ENCODE measurements at regions not wholly inside any gene's neighbourhood (a gene's known extent, or its start where the extent isn't known, plus 50 kb on each side); places are given as distances from the start of the nearest gene placed in this dataset.

DNA sequence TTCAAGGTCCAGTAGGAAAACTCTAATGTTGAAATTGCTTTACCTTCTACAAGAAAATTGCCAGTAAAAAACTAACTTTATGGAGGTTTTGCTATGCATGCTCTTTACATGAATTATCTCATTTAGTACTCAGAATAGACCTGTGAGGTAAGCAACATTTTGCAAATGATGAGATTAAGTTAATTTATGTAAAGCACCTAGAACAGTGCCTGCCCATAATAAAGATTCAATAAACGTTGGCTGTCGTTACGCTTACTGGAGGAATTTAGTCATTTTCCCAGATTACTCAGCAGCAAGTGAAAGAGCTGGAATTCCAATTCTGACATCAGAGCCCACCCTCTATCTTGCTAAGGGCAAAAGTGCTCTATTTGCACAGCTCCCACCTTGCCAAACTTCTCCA lies 69.4 kb upstream of the ARID1B start:
- Histone ChIP-seq H3K36me3 (ENCODE audit: control insufficient read depth in 2 of 2, insufficient read depth in 2 of 2, low read length in 1 of 2) (no peaks in the 10 kb centered on the region), H3K4me1 (ENCODE audit: control insufficient read depth in 2 of 2, insufficient read depth in 2 of 2, low read length in 1 of 2) (no peaks in the 10 kb centered on the region), H3K9me3 (ENCODE audit: control insufficient read depth in 2 of 2, insufficient read depth in 1 of 2, low read depth in 1 of 2, low read length in 1 of 2) (no peaks in the 10 kb centered on the region), H3K4me3 (ENCODE audit: low read depth in 1 of 2, low read length in 2 of 2) (no peak overlapping the region), H3K27ac (ENCODE audit: low read depth in 2 of 2, low read length in 1 of 2) (no peak overlapping the region), H3K27me3 (ENCODE audit: control insufficient read depth in 1 of 2, insufficient read depth in 2 of 2, low read length in 2 of 2) (no peaks in the 10 kb centered on the region)
- WGBS, 2 donors = 74 to 89% methylated on average over 3 of the region's 3 CpGs

GRCh38 chr6:156703719-156704118 lies 73.5 kb upstream of the ARID1B start:
- Histone ChIP-seq H3K4me1 (ENCODE audit: control insufficient read depth in 2 of 2, insufficient read depth in 2 of 2, low read length in 1 of 2) (no peaks in the 10 kb centered on the region), H3K27ac (ENCODE audit: low read depth in 2 of 2, low read length in 1 of 2) (no peak overlapping the region)

DNA sequence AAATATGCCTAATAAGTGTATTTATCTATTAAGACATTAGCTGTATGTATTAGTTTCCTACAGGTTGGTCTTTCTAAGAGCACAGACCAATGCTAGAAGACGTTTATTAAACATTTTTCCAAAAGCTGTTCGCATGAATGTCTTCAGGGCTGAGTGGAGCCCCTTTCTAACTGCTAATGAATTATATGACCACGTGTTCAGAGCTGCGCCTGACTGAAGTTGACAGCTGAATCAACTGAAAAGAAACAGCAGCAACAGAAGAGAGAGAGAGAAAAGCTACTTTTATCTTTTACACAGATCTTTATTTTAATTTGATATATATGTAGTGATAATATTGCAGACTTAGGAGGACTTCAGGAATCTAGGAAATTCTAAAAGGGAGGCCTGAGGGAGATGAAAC lies 75.2 kb upstream of the ARID1B start:
- Histone ChIP-seq H3K27me3 (ENCODE audit: control insufficient read depth in 1 of 2, insufficient read depth in 2 of 2, low read length in 2 of 2) (no peaks in the 10 kb centered on the region), H3K9me3 (ENCODE audit: control insufficient read depth in 2 of 2, insufficient read depth in 1 of 2, low read depth in 1 of 2, low read length in 1 of 2) (no peaks in the 10 kb centered on the region), H3K4me1 (ENCODE audit: control insufficient read depth in 2 of 2, insufficient read depth in 2 of 2, low read length in 1 of 2) (no peaks in the 10 kb centered on the region), H3K4me3 (ENCODE audit: low read depth in 1 of 2, low read length in 2 of 2) (no peak overlapping the region), H3K27ac (ENCODE audit: low read depth in 2 of 2, low read length in 1 of 2) (no peak overlapping the region), H3K36me3 (ENCODE audit: control insufficient read depth in 2 of 2, insufficient read depth in 2 of 2, low read length in 1 of 2) (no peaks in the 10 kb centered on the region)
- WGBS, 2 donors = 69 to 71% methylated on average over 4 of the region's 4 CpGs

More at GRCh38 chr6:156703719-156704118, 73.5 kb upstream of the ARID1B start:
- H3K27me3 ChIP-seq (ENCODE audit: control insufficient read depth in 1 of 2, insufficient read depth in 2 of 2, low read length in 2 of 2) = no peaks in the 10 kb centered on the region
- no peaks in the 10 kb centered on the region for H3K36me3 ChIP-seq (ENCODE audit: control insufficient read depth in 2 of 2, insufficient read depth in 2 of 2, low read length in 1 of 2)
- H3K4me3 ChIP-seq (ENCODE audit: low read depth in 1 of 2, low read length in 2 of 2) = no peak overlapping the region
- no peaks in the 10 kb centered on the region for H3K9me3 ChIP-seq (ENCODE audit: control insufficient read depth in 2 of 2, insufficient read depth in 1 of 2, low read depth in 1 of 2, low read length in 1 of 2)
- WGBS, 2 donors = 63 to 76% methylated on average over 6 of the region's 6 CpGs

GRCh38 chr6:156700440-156701057 lies 76.6 kb upstream of the ARID1B start:
- no peak overlapping the region for H3K27ac ChIP-seq (ENCODE audit: low read depth in 2 of 2, low read length in 1 of 2)
- no peak overlapping the region for H3K4me3 ChIP-seq (ENCODE audit: low read depth in 1 of 2, low read length in 2 of 2)
- no peaks in the 10 kb centered on the region for H3K9me3 ChIP-seq (ENCODE audit: control insufficient read depth in 2 of 2, insufficient read depth in 1 of 2, low read depth in 1 of 2, low read length in 1 of 2)
- no peaks in the 10 kb centered on the region for H3K4me1 ChIP-seq (ENCODE audit: control insufficient read depth in 2 of 2, insufficient read depth in 2 of 2, low read length in 1 of 2)
- no peaks in the 10 kb centered on the region for H3K36me3 ChIP-seq (ENCODE audit: control insufficient read depth in 2 of 2, insufficient read depth in 2 of 2, low read length in 1 of 2)
- H3K27me3 ChIP-seq (ENCODE audit: control insufficient read depth in 1 of 2, insufficient read depth in 2 of 2, low read length in 2 of 2) = no peaks in the 10 kb centered on the region
- 77 to 83% methylated on average over 7 of the region's 7 CpGs for WGBS, 2 donors

DNA sequence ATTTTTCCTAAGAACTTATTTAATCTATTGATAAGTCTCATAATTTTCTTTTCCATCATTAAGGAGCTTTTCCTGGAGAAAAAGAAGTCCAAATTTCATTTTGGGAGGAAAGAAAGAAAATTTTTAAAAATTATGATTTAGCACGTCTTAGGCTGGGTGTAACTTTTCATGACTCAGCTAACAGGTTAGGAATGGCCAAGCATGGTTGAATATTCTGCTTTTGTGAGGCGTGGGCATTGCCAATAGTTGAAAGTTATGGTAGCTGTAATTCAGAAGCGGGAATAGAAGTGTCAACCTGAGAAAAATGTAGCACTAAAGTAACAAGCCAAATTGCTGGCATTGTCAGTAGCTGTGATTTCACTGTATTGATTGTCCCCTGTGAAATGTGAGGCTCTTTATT lies 77.2 kb upstream of the ARID1B start:
- no peaks in the 10 kb centered on the region for H3K36me3 ChIP-seq (ENCODE audit: control insufficient read depth in 2 of 2, insufficient read depth in 2 of 2, low read length in 1 of 2)
- H3K4me3 ChIP-seq (ENCODE audit: low read depth in 1 of 2, low read length in 2 of 2) = no peak overlapping the region
- H3K27me3 ChIP-seq (ENCODE audit: control insufficient read depth in 1 of 2, insufficient read depth in 2 of 2, low read length in 2 of 2) = no peaks in the 10 kb centered on the region
- no peak overlapping the region for H3K27ac ChIP-seq (ENCODE audit: low read depth in 2 of 2, low read length in 1 of 2)
- no peaks in the 10 kb centered on the region for H3K9me3 ChIP-seq (ENCODE audit: control insufficient read depth in 2 of 2, insufficient read depth in 1 of 2, low read depth in 1 of 2, low read length in 1 of 2)
- no peaks in the 10 kb centered on the region for H3K4me1 ChIP-seq (ENCODE audit: control insufficient read depth in 2 of 2, insufficient read depth in 2 of 2, low read length in 1 of 2)
- WGBS, 2 donors = 84 to 90% methylated on average over 3 of the region's 3 CpGs

GRCh38 chr6:156699017-156699421 lies 78.2 kb upstream of the ARID1B start:
- H3K4me3 ChIP-seq (ENCODE audit: low read depth in 1 of 2, low read length in 2 of 2) = no peak overlapping the region
- WGBS, 2 donors = 55 to 68% methylated on average over 5 of the region's 5 CpGs
- no peaks in the 10 kb centered on the region for H3K36me3 ChIP-seq (ENCODE audit: control insufficient read depth in 2 of 2, insufficient read depth in 2 of 2, low read length in 1 of 2)
- no peaks in the 10 kb centered on the region for H3K27me3 ChIP-seq (ENCODE audit: control insufficient read depth in 1 of 2, insufficient read depth in 2 of 2, low read length in 2 of 2)
- H3K9me3 ChIP-seq (ENCODE audit: control insufficient read depth in 2 of 2, insufficient read depth in 1 of 2, low read depth in 1 of 2, low read length in 1 of 2) = no peaks in the 10 kb centered on the region
- H3K27ac ChIP-seq (ENCODE audit: low read depth in 2 of 2, low read length in 1 of 2) = no peak overlapping the region
- no peaks in the 10 kb centered on the region for H3K4me1 ChIP-seq (ENCODE audit: control insufficient read depth in 2 of 2, insufficient read depth in 2 of 2, low read length in 1 of 2)

DNA sequence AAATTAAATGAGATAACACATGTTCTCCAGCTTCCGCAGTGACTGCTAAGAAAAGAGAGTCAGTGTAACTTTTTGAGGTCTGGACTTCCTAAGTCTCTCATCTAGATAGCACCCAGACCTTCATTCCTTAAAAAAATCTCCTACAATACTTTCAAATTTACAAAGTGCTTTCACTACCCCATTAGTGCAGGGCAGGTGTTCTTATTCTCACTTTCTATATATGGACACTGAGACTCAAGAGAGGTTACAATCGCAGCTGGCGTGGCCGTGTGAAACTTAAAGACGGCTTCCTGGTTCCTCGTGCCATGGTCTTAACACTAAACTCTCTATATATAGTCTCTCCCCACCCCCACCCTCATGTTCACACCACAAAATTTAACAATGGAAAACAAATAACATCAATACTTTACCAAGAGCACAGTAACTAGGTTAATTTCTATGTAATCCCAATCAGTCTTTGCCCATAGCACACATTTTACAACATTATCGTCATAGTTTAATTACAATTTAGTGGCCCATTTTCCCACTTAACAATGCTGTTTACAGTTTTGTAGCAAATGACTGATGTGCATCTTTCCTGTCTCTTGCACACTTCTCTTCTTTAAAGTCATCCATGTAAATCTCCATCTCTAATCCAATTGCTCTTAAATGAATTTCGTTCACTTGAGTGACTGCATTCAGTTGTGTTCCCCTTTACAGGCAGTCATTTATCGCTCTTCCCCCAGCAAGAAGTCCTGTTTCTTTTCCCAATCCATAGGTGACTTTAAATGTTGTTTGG lies 78.8 kb upstream of the ARID1B start:
- no peaks in the 10 kb centered on the region for H3K27me3 ChIP-seq (ENCODE audit: control insufficient read depth in 1 of 2, insufficient read depth in 2 of 2, low read length in 2 of 2)
- no peak overlapping the region for H3K27ac ChIP-seq (ENCODE audit: low read depth in 2 of 2, low read length in 1 of 2)
- no peaks in the 10 kb centered on the region for H3K4me1 ChIP-seq (ENCODE audit: control insufficient read depth in 2 of 2, insufficient read depth in 2 of 2, low read length in 1 of 2)
- WGBS, 2 donors = 74 to 85% methylated on average over 9 of the region's 9 CpGs
- no peaks in the 10 kb centered on the region for H3K36me3 ChIP-seq (ENCODE audit: control insufficient read depth in 2 of 2, insufficient read depth in 2 of 2, low read length in 1 of 2)
- no peak overlapping the region for H3K4me3 ChIP-seq (ENCODE audit: low read depth in 1 of 2, low read length in 2 of 2)
- no peaks in the 10 kb centered on the region for H3K9me3 ChIP-seq (ENCODE audit: control insufficient read depth in 2 of 2, insufficient read depth in 1 of 2, low read depth in 1 of 2, low read length in 1 of 2)

DNA sequence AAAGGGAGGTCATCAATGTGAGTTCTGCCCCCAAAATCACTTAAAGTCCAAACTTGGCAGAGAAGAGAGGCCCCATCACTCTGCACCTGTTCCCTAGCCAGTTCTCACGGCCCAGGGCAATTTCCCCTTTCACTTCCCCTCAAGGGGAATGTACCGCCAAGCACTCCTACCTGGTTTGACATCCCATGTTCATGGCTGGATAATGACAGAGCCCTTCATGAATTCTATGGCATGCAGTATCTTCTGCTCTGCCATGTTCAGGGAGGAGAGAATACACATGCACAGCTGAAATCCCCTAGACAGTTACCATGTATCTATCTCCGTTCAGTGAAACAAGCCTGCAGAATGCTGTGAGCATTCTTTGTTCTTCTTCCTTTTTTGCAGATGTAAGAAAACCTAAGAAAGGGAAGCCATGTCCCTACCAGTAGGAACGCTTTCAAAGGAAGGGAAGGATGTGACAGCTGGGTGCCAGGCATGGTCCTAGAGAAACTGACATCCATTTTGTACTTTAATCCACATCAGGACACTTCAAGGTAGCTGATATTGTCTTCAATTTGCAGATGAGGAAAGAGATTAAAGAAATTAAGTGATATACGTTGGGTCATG lies 79.8 kb upstream of the ARID1B start:
- no peaks in the 10 kb centered on the region for H3K9me3 ChIP-seq (ENCODE audit: control insufficient read depth in 2 of 2, insufficient read depth in 1 of 2, low read depth in 1 of 2, low read length in 1 of 2)
- 80% methylated on average over 5 of the region's 5 CpGs for WGBS, 2 donors
- no peaks in the 10 kb centered on the region for H3K27me3 ChIP-seq (ENCODE audit: control insufficient read depth in 1 of 2, insufficient read depth in 2 of 2, low read length in 2 of 2)
- H3K4me3 ChIP-seq (ENCODE audit: low read depth in 1 of 2, low read length in 2 of 2) = no peak overlapping the region
- H3K27ac ChIP-seq (ENCODE audit: low read depth in 2 of 2, low read length in 1 of 2) = no peak overlapping the region
- H3K36me3 ChIP-seq (ENCODE audit: control insufficient read depth in 2 of 2, insufficient read depth in 2 of 2, low read length in 1 of 2) = no peaks in the 10 kb centered on the region
- no peaks in the 10 kb centered on the region for H3K4me1 ChIP-seq (ENCODE audit: control insufficient read depth in 2 of 2, insufficient read depth in 2 of 2, low read length in 1 of 2)

DNA sequence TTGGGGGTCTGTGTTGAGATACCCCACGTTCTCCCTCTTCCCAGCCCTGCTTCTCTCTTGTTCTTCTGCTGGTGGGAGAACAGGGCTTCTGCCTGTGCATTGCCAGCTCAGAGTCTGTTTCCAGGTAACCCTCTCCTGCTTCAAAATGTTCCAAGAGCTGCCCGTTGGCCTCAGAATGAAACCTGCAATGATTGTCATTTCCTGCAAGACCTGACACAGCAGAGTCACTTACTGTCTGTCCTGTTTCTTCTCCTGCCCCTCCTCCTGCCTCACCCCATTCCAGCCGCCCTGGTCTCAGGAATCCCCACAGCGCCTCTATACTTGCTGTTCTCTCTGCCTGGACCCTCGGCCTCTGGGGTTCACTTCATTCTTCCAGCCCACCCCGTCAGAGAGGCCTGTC lies 81.4 kb upstream of the ARID1B start:
- WGBS, 2 donors = 79 to 87% methylated on average over 6 of the region's 6 CpGs
- no peaks in the 10 kb centered on the region for H3K27me3 ChIP-seq (ENCODE audit: control insufficient read depth in 1 of 2, insufficient read depth in 2 of 2, low read length in 2 of 2)

More for the DNA sequence above, 81.4 kb upstream of the ARID1B start:
- Histone ChIP-seq H3K27ac (ENCODE audit: low read depth in 2 of 2, low read length in 1 of 2) (no peak overlapping the region), H3K4me1 (ENCODE audit: control insufficient read depth in 2 of 2, insufficient read depth in 2 of 2, low read length in 1 of 2) (no peaks in the 10 kb centered on the region), H3K9me3 (ENCODE audit: control insufficient read depth in 2 of 2, insufficient read depth in 1 of 2, low read depth in 1 of 2, low read length in 1 of 2) (no peaks in the 10 kb centered on the region), H3K36me3 (ENCODE audit: control insufficient read depth in 2 of 2, insufficient read depth in 2 of 2, low read length in 1 of 2) (no peaks in the 10 kb centered on the region), H3K4me3 (ENCODE audit: low read depth in 1 of 2, low read length in 2 of 2) (no peak overlapping the region)
